ENCODE measurements at regions not wholly inside any gene's neighbourhood (a gene's known extent, or its start where the extent isn't known, plus 50 kb on each side); places are given as distances from the start of the nearest gene placed in this dataset.

DNA sequence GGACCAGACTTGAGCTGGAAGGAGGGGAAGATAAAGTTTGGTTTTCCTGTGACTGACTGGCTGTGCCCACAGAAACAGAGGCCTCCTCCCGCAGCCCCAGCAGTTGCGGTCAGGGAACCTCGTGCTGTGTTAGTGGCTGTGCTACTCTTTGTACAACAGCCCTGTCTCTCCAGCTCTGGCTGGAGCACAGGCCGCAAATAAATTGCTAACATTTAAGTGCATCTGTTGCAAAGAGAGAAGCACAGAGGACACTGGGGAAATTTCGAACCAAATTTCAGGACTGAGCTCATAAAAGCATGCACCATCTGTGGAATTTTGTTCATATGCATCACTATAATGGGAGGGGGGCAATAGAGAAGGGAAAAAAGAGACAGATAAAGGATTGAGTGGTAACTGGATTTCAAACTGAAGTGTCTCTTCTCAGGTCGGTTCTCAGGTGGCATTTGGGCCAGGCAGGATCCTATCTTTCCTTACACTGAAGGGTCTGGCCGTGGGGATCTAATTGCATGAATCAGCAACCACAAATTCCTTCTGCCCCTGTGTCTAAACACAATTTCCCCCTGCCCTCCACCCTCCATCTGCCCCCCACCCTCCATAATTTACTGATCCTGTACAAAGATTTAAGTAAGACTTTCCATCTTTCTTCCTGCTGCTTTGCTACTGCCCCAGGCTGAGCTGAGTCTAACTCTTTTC is 88.9 kb upstream of the ATXN1 start:
- Histone ChIP-seq H3K4me1 (ENCODE audit: control insufficient read depth, insufficient read depth, low read length) (no peaks in the 10 kb centered on the region), H3K36me3 (ENCODE audit: control insufficient read depth, insufficient read depth, low read length) (no peaks in the 10 kb centered on the region), H3K4me3 (ENCODE audit: low read length) (no peak overlapping the region), H3K27ac (ENCODE audit: low read depth, low read length) (no peak overlapping the region), H3K27me3 (ENCODE audit: control insufficient read depth, insufficient read depth, low read length) (no peaks in the 10 kb centered on the region), H3K9ac (ENCODE audit: low read length) (no peak overlapping the region)

DNA sequence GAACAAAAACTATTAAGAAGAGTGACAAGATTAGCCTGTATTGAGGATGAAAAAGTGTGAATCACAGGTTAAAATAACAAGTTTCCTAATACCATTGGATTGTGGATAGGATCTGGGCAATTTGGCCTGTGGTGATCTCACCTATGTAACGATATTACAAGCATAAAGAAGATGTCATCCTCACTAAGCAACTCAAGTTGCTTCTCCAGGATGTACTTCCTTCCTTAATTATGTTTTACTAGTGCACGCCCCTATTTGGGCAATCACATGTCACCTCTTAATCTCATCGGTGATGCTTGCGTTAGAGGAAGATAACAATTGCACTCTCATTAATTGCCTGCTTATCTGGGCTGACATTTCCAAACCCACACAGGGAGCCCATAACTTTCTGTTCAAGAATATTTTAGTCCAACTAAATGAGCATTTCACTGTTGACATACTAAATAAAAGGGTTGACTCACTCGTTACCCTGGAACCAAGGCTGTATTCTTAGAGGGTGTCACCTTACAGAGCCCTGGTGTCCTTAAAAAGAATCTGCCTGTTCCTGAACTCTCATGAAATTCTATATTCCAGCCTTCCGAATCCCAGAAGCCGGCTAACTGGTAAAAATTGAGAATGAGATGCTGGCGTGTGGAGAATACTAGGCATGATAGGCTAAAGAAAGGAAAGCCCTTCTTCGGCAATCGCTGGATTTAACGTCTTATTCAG is 88.2 kb upstream of the ATXN1 start:
- H3K27me3 ChIP-seq (ENCODE audit: control insufficient read depth, insufficient read depth, low read length): no peaks in the 10 kb centered on the region
- no peaks in the 10 kb centered on the region for H3K4me1 ChIP-seq (ENCODE audit: control insufficient read depth, insufficient read depth, low read length)
- H3K4me3 ChIP-seq (ENCODE audit: low read length): no peak overlapping the region
- no peaks in the 10 kb centered on the region for H3K36me3 ChIP-seq (ENCODE audit: control insufficient read depth, insufficient read depth, low read length)
- H3K9ac ChIP-seq (ENCODE audit: low read length): no peak overlapping the region
- no peak overlapping the region for H3K27ac ChIP-seq (ENCODE audit: low read depth, low read length)

DNA sequence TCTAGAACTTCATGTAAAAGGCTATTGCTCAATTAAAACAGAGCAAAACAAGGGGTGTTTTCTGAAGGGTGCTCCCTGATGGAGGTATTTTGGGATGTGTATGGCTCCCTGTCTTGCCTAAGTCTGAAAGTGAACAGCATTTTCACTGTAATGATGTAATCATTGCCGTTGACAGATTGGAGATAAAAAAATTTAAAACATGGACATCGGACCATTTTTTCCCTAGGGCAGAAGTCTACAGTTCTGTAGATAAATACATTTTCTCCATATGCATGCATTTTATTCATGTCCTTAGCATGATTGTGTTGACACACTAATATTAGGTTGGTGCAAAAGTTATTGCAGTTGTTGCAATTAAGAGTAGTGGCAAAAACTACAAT is 85.1 kb upstream of the ATXN1 start:
- no peaks in the 10 kb centered on the region for H3K36me3 ChIP-seq (ENCODE audit: control insufficient read depth, insufficient read depth, low read length)
- H3K9ac ChIP-seq (ENCODE audit: low read length): no peak overlapping the region
- no peaks in the 10 kb centered on the region for H3K27me3 ChIP-seq (ENCODE audit: control insufficient read depth, insufficient read depth, low read length)
- no peak overlapping the region for H3K4me3 ChIP-seq (ENCODE audit: low read length)
- no peaks in the 10 kb centered on the region for H3K4me1 ChIP-seq (ENCODE audit: control insufficient read depth, insufficient read depth, low read length)
- no peak overlapping the region for H3K27ac ChIP-seq (ENCODE audit: low read depth, low read length)

DNA sequence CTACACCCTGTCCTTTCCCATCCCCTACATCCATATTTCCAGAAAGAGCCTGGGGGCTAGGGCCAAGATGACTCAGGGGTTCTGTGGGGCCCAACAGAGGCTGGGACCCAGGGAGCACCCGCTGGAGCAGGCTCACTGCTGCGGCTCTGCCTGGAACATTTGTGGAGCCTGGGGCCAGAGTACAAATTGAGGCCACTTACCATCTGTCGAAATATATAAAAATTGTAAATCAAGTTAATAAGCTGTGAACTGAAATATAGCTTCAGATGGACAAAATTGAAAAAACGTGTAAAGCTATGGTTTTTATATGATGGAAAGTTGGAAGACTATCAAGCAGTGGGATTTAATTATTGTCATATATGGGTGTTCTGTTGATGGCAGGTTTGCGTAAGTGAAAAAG is 82.9 kb upstream of the ATXN1 start:
- no peaks in the 10 kb centered on the region for H3K36me3 ChIP-seq (ENCODE audit: control insufficient read depth, insufficient read depth, low read length)
- no peak overlapping the region for H3K9ac ChIP-seq (ENCODE audit: low read length)
- H3K4me1 ChIP-seq (ENCODE audit: control insufficient read depth, insufficient read depth, low read length): no peaks in the 10 kb centered on the region
- H3K27ac ChIP-seq (ENCODE audit: low read depth, low read length): no peak overlapping the region
- H3K4me3 ChIP-seq (ENCODE audit: low read length): no peak overlapping the region
- H3K27me3 ChIP-seq (ENCODE audit: control insufficient read depth, insufficient read depth, low read length): no peaks in the 10 kb centered on the region

DNA sequence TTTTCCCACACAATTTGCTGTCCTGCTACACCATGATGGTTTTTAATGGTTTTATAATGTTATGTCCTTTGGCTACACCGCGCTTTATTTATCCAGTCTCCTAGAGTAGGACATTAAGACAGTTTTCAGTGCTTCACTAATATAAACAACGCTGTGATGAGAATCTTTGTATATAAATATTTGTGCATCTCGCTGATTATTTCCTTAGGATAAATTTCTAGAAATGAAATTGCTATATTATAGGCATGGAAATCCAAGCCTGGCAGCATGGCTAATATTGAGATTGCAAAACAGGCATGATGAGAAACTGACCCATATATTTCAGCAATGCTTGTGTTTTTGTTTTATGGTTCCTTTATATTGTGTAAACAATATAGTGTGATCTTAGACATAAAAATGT is 81.4 kb upstream of the ATXN1 start:
- Histone ChIP-seq H3K4me1 (ENCODE audit: control insufficient read depth, insufficient read depth, low read length) (no peaks in the 10 kb centered on the region), H3K27ac (ENCODE audit: low read depth, low read length) (no peak overlapping the region), H3K27me3 (ENCODE audit: control insufficient read depth, insufficient read depth, low read length) (no peaks in the 10 kb centered on the region), H3K36me3 (ENCODE audit: control insufficient read depth, insufficient read depth, low read length) (no peaks in the 10 kb centered on the region), H3K9ac (ENCODE audit: low read length) (no peak overlapping the region), H3K4me3 (ENCODE audit: low read length) (no peak overlapping the region)

DNA sequence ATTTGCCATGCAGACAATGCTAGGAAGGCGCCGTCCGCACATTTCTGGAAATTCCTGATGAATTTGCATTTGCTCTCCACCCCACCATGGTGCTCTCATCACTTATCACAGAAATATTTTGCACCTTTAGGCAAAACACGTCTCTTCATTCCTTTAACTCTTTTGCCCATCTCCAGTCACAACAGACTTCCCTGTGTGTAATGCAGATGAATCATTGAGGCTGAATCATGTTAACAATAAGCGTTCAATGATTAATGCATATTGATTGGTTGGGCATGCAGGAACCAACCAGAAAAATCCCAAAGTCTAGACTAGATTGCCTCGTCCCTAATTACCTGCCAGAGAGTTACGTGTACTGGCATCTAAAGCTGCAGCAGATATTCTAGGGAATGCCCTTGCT is 80.0 kb upstream of the ATXN1 start:
- Histone ChIP-seq H3K36me3 (ENCODE audit: control insufficient read depth, insufficient read depth, low read length) (no peaks in the 10 kb centered on the region), H3K27me3 (ENCODE audit: control insufficient read depth, insufficient read depth, low read length) (no peaks in the 10 kb centered on the region), H3K4me1 (ENCODE audit: control insufficient read depth, insufficient read depth, low read length) (no peaks in the 10 kb centered on the region), H3K9ac (ENCODE audit: low read length) (no peak overlapping the region), H3K4me3 (ENCODE audit: low read length) (no peak overlapping the region), H3K27ac (ENCODE audit: low read depth, low read length) (no peak overlapping the region)

DNA sequence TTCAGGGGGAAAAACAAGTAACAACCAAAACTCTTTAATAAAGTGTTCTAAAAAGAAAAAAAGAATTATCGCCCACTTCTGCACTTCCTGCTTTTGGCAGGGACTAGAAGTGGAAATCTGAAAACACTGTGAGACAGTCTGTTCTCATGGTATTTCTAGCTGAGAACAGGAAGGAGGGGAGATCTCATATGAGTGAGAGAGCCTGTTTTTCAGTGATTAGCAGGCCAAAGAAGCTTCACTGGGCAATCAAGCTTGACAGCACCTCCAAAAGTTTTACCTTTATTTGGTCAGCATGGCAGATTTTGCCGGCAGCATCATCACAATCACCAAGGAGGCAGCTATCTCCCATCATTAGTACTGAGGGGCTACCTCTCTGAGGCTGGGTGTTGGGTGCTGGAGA is 79.5 kb upstream of the ATXN1 start:
- H3K4me1 ChIP-seq (ENCODE audit: control insufficient read depth, insufficient read depth, low read length): no peaks in the 10 kb centered on the region
- H3K27ac ChIP-seq (ENCODE audit: low read depth, low read length): no peak overlapping the region
- H3K36me3 ChIP-seq (ENCODE audit: control insufficient read depth, insufficient read depth, low read length): no peaks in the 10 kb centered on the region
- H3K4me3 ChIP-seq (ENCODE audit: low read length): no peak overlapping the region
- H3K9ac ChIP-seq (ENCODE audit: low read length): no peak overlapping the region
- no peaks in the 10 kb centered on the region for H3K27me3 ChIP-seq (ENCODE audit: control insufficient read depth, insufficient read depth, low read length)

DNA sequence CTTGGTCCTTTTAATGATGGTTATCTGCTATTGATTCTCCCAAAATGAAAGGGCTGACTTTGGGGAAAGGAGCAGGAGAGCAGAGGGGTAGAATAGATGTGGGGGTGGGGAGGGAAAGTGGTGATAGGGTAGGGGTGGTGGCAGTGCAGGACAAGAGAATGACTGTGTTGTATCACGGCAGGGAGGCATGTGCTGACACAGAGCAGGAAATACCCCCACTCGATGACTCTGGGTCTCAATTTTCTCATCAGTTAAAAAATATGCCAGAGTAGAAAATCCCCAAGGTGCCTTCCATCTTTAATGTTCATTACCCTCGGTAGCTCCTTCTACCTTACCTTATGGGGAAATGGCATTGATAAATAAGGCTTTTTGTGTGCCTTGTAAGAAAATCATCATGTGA is 79.0 kb upstream of the ATXN1 start:
- H3K4me3 ChIP-seq (ENCODE audit: low read length): no peak overlapping the region
- no peaks in the 10 kb centered on the region for H3K4me1 ChIP-seq (ENCODE audit: control insufficient read depth, insufficient read depth, low read length)
- H3K36me3 ChIP-seq (ENCODE audit: control insufficient read depth, insufficient read depth, low read length): no peaks in the 10 kb centered on the region
- no peak overlapping the region for H3K9ac ChIP-seq (ENCODE audit: low read length)
- H3K27me3 ChIP-seq (ENCODE audit: control insufficient read depth, insufficient read depth, low read length): no peaks in the 10 kb centered on the region
- no peak overlapping the region for H3K27ac ChIP-seq (ENCODE audit: low read depth, low read length)

DNA sequence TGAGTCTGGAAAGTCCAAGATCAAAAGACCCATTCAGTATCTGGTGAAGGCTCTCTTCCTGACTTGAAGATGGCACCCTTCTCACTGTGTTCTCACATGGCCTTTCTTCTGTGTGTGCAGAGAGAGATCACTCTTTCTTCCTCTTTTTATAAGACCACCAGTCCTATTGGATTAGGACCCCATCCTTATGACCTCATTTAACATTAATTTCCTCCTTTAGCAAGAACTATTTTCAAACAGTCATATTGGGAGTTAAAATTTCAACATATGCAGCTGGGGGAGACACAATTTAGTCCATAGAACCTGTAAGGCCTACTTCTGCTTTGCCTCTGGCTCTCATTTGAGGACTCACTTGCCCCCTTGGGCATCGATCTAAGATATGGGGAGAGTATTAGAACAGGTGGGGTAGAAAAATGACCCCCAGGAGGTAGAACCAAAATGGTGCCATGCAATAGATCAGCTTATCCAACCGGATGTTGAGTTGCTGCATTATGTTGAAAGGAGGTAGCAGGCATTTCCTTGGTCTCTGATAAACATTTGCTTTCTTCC is 78.4 kb upstream of the ATXN1 start:
- Histone ChIP-seq H3K27ac (ENCODE audit: low read depth, low read length) (no peak overlapping the region), H3K27me3 (ENCODE audit: control insufficient read depth, insufficient read depth, low read length) (no peaks in the 10 kb centered on the region), H3K4me3 (ENCODE audit: low read length) (no peak overlapping the region), H3K9ac (ENCODE audit: low read length) (no peak overlapping the region), H3K36me3 (ENCODE audit: control insufficient read depth, insufficient read depth, low read length) (no peaks in the 10 kb centered on the region), H3K4me1 (ENCODE audit: control insufficient read depth, insufficient read depth, low read length) (no peaks in the 10 kb centered on the region)

DNA sequence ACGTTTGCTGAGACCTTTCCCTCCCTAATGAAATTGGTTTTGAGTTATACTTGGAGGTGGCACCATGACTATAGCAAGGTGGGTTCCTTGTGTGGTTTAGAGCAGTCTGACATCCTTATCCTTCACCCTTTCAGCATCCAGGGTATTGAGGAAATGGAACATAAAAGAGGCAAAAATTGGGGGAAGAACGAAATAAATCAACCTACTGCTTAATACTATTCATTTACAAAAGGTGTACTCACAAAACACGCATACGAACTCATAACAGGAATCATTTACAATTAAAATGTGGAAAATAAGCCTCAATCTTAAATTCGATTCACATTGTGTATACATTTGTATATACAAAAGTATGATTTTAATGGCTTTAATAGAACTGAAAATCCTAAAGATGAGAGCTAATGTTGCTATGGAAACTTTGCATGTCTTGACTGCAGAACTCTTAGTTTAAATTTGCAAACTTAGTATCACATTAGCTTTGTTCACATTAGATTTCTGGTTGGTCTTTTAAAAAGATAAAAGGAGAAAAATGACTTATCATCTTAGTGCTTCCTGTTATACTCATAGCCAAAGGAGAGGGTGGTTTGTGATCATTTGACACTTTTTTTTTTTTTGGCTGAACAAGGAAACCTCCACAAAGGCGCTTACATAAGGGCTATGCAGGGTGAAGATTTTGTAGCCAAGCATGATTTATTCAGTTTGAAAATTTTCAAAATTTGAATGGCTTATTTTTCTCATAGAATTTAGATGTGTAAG is 76.1 kb upstream of the ATXN1 start:
- no peak overlapping the region for H3K9ac ChIP-seq (ENCODE audit: low read length)
- H3K27ac ChIP-seq (ENCODE audit: low read depth, low read length): no peak overlapping the region
- no peaks in the 10 kb centered on the region for H3K27me3 ChIP-seq (ENCODE audit: control insufficient read depth, insufficient read depth, low read length)
- no peaks in the 10 kb centered on the region for H3K4me1 ChIP-seq (ENCODE audit: control insufficient read depth, insufficient read depth, low read length)
- H3K4me3 ChIP-seq (ENCODE audit: low read length): no peak overlapping the region
- no peaks in the 10 kb centered on the region for H3K36me3 ChIP-seq (ENCODE audit: control insufficient read depth, insufficient read depth, low read length)

DNA sequence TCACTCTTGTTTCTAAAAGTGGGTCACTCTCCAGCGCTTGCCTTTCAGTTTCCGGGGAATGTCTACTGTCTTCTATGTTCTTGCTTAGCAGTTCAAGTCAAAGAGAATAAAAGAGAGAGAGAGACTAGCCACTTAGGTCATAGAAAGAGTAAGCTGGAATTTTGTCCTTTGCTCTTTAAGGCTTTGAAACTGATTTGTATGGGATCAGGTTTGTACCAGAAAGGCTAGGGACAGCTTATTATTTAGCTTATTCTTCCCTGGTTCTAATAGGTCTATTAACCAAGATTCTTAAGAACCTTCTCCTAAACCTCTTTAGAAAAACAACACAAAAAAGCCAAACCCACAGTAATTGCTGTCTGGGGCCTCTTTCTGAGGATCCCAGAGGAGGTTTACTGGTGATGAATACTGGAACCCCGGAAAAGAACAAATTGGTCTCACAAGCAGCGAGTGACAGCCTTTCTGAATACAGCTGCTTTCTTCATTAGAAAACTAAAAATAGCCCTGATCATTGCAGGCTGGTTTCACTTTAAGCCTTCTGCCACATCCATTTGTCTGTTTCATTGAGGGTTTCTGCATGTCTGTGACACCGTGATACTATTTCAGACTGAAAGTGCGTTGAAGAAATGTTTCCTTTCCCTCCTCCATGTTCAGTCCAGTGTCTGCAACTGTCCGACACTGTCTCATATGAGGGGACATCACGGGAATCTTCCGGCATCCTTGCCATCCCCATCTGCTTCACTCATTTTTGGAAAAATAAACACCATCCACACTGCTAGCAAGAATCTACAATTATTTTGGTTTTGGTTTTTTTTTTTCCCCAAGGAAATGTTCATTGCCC is 75.1 kb upstream of the ATXN1 start:
- Histone ChIP-seq H3K36me3 (ENCODE audit: control insufficient read depth, insufficient read depth, low read length) (no peaks in the 10 kb centered on the region), H3K27ac (ENCODE audit: low read depth, low read length) (no peak overlapping the region), H3K4me3 (ENCODE audit: low read length) (no peak overlapping the region), H3K9ac (ENCODE audit: low read length) (no peak overlapping the region), H3K4me1 (ENCODE audit: control insufficient read depth, insufficient read depth, low read length) (no peaks in the 10 kb centered on the region), H3K27me3 (ENCODE audit: control insufficient read depth, insufficient read depth, low read length) (no peaks in the 10 kb centered on the region)

DNA sequence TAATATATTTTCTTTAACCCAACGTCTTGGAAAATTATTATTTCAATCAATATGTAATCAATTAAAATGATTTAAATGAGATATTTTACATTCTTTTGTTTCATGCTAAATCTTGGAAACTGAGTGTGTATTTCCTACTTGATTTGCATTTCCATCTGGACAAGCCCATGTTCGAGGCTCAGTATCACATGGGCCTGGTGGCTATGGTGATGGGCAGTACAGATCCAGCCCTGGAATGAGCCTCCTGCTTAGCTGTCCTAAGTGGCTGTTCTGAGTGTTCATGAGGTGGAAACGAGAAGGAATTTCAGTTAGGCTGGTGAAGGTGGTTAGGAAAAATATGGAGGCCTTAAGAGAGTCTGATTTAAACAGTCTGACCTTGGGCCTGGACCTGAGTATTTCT is 73.0 kb upstream of the ATXN1 start:
- no peak overlapping the region for H3K9ac ChIP-seq (ENCODE audit: low read length)
- no peak overlapping the region for H3K27ac ChIP-seq (ENCODE audit: low read depth, low read length)
- no peaks in the 10 kb centered on the region for H3K4me1 ChIP-seq (ENCODE audit: control insufficient read depth, insufficient read depth, low read length)
- H3K27me3 ChIP-seq (ENCODE audit: control insufficient read depth, insufficient read depth, low read length): no peaks in the 10 kb centered on the region
- no peak overlapping the region for H3K4me3 ChIP-seq (ENCODE audit: low read length)
- H3K36me3 ChIP-seq (ENCODE audit: control insufficient read depth, insufficient read depth, low read length): no peaks in the 10 kb centered on the region
